CD14-positive monocyte (primary cell): ENCODE measurements at regions not wholly inside any gene's neighbourhood (a gene's known extent, or its start where the extent isn't known, plus 50 kb on each side); places are given as distances from the start of the nearest gene placed in this dataset.

Experiments used
- DNase-seq, 3 donors: peaks; one replicate each; pipeline ENCODE4 v3.0.0-alpha.2; 2011 to 2022
- H2AFZ ChIP-seq: 2 replicates; pipeline ENCODE4 v1.6.0; 2012; ENCODE audit warnings: mild to moderate bottlenecking, low read depth, low read length, inconsistent platforms; ENCODE audit not compliant: insufficient read depth, poor library complexity, severe bottlenecking
- H3K27ac ChIP-seq, 2 donors: 1 replicate in 1 of 2; 2 replicates in 1 of 2; pipeline ENCODE4 v1.5.1; 2012 to 2013; ENCODE audit warnings: low read length in 2 of 2, control low read depth in 1 of 2, inconsistent platforms in 1 of 2, low read depth in 1 of 2, mild to moderate bottlenecking in 1 of 2
- H3K27me3 ChIP-seq, 2 donors: one replicate each; pipeline versions ENCODE4 v1.6.0 to v1.6.1; 2011 to 2013; ENCODE audit warnings: low read length in 2 of 2; ENCODE audit not compliant: control insufficient read depth in 2 of 2, insufficient read depth in 2 of 2
- H3K36me3 ChIP-seq, 2 donors: replicated peaks in 1 of 2; 1 replicate in 1 of 2; 2 replicates in 1 of 2; pipeline versions ENCODE4 v1.5.1 to v1.6.1; 2012 to 2013; ENCODE audit warnings: low read length in 2 of 2, control low read depth in 1 of 2, inconsistent platforms in 1 of 2, mild to moderate bottlenecking in 1 of 2; ENCODE audit not compliant: insufficient read depth in 2 of 2, control insufficient read depth in 1 of 2
- H3K4me1 ChIP-seq, 2 donors: 1 replicate in 1 of 2; 2 replicates in 1 of 2; pipeline versions ENCODE4 v1.5.1 to v1.6.1; 2012 to 2013; ENCODE audit warnings: low read length in 2 of 2, control low read depth in 1 of 2, inconsistent platforms in 1 of 2, mild to moderate bottlenecking in 1 of 2, moderate library complexity in 1 of 2; ENCODE audit not compliant: insufficient read depth in 2 of 2, control insufficient read depth in 1 of 2
- H3K4me2 ChIP-seq: replicated peaks from 2 replicates; pipeline ENCODE3; 2012; ENCODE audit warnings: low read length, moderate library complexity, mild to moderate bottlenecking; ENCODE audit not compliant: poor library complexity, severe bottlenecking; ENCODE audit errors: extremely low read depth
- H3K4me3 ChIP-seq, 3 experiments: fragments of 200-600 bp in 1 of 3; sonication (generic) in 1 of 3; replicated peaks in 1 of 3; 1 replicate in 2 of 3; 2 replicates in 1 of 3; pipeline ENCODE4 v1.5.1; 2011 to 2013; ENCODE audit warnings: low read length in 3 of 3, mild to moderate bottlenecking in 3 of 3, control low read depth in 2 of 3, low read depth in 2 of 3, inconsistent platforms in 1 of 3, moderate library complexity in 1 of 3
- H3K79me2 ChIP-seq: 2 replicates; pipeline ENCODE4 v1.6.0; 2012; ENCODE audit warnings: mild to moderate bottlenecking, control low read depth, inconsistent platforms, low read length, moderate library complexity; ENCODE audit not compliant: insufficient read depth
- H3K9ac ChIP-seq: 2 replicates; pipeline ENCODE4 v1.6.0; 2017; ENCODE audit warnings: low read length, mild to moderate bottlenecking; ENCODE audit not compliant: insufficient read depth, poor library complexity, severe bottlenecking
- H3K9me3 ChIP-seq, 2 donors: replicated peaks in 1 of 2; 1 replicate in 1 of 2; 2 replicates in 1 of 2; pipeline versions ENCODE4 v1.5.1 to v1.6.1; 2012 to 2013; ENCODE audit warnings: low read length in 2 of 2, control low read depth in 1 of 2; ENCODE audit not compliant: control insufficient read depth in 1 of 2, insufficient read depth in 1 of 2
- H4K20me1 ChIP-seq: 2 replicates; pipeline ENCODE4 v1.6.0; 2012; ENCODE audit warnings: mild to moderate bottlenecking, low read length, control low read depth, moderate library complexity; ENCODE audit not compliant: insufficient read depth
- H3K27ac Mint-ChIP-seq, 7 donors: one replicate each; pipeline ENCODE4 v1.8.0; 2020; ENCODE audit warnings: mild to moderate bottlenecking in 7 of 7, mixed read lengths in 7 of 7, moderate library complexity in 6 of 7, inconsistent platforms in 2 of 7
- H3K27me3 Mint-ChIP-seq, 3 donors: one replicate each; pipeline ENCODE4 v1.8.0; 2021 to 2022; ENCODE audit warnings: low read depth in 3 of 3, mild to moderate bottlenecking in 3 of 3, mixed read lengths in 3 of 3, moderate library complexity in 3 of 3, inconsistent platforms in 1 of 3
- H3K36me3 Mint-ChIP-seq, 2 donors: one replicate each; pipeline ENCODE4 v1.8.0; 2020; ENCODE audit warnings: mixed read lengths in 2 of 2, inconsistent platforms in 1 of 2, mild to moderate bottlenecking in 1 of 2
- H3K4me1 Mint-ChIP-seq: one replicate; pipeline ENCODE4 v1.8.0; 2020; ENCODE audit warnings: mild to moderate bottlenecking, mixed read lengths
- H3K4me3 Mint-ChIP-seq, 2 donors: one replicate each; pipeline ENCODE4 v1.8.0; 2020; ENCODE audit warnings: mild to moderate bottlenecking in 2 of 2, mixed read lengths in 2 of 2, moderate library complexity in 1 of 2
- H3K9me3 Mint-ChIP-seq, 7 donors: one replicate each; pipeline ENCODE4 v1.8.0; 2020 to 2022; ENCODE audit warnings: mixed read lengths in 7 of 7, mild to moderate bottlenecking in 6 of 7, moderate library complexity in 6 of 7, inconsistent platforms in 2 of 7
- WGBS: methylation state at CpG from one replicate; pipeline ENCODE4 v1.1.5; 2013; ENCODE audit warnings: missing lambda C conversion rate; ENCODE audit not compliant: insufficient coverage; 5-methylcytosine and 5-hydroxymethylcytosine counted together
- intact Hi-C, 2 donors: fragments of 100-400 bp; cut with micrococcal nuclease; formaldehyde crosslinking; loops; one replicate each; pipeline versions ENCODE4 v1.15.0 to v1.15.1; 2023
- TF ChIP-seq, protein P1 (sequence below): fragments of 200-600 bp; IDR thresholded peaks from one replicate; pipeline ENCODE4 v1.8.0; 2022; ENCODE audit warnings: antibody characterized with exemption, mild to moderate bottlenecking

DNA sequence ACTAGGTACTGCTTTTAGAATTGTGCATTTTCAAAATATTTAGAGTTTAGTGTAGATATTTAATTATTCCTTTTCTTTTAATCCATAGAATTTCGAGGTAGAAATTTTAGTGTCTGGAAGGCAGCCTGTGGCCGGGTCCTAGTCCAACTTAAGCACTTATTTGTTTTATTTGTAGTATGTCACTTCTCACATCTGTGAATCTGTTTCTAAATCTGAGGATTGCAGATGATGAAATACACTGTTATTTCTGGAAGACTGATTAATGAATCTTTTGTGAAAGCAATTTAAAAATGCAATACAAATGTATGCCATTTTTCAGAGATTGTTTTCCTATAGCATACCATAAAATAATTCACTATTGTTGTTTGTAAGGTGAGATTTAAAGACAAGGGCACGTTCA, 483.9 kb upstream of the TRIB2 start:
- H3K4me1 Mint-ChIP-seq, result no peaks in the 10 kb centered on the region
- intact Hi-C loops, result no loop called here
- peaks cover 0 to 2% (median 2%) of the 10 kb centered on the region in 3 donors for H3K27me3 Mint-ChIP-seq
- H3K27ac Mint-ChIP-seq, result no peak overlapping the region
- H3K27ac ChIP-seq, result no peak overlapping the region
- no peak overlapping the region for H3K9ac ChIP-seq
- H3K4me3 ChIP-seq, result no peak overlapping the region
- no peaks in the 10 kb centered on the region for H3K36me3 Mint-ChIP-seq
- H3K4me3 Mint-ChIP-seq, result no peak overlapping the region
- no peaks in the 10 kb centered on the region for H3K9me3 ChIP-seq
- H3K9me3 Mint-ChIP-seq, result peaks cover 0 to 7% (median 0%) of the 10 kb centered on the region in 7 donors
- H4K20me1 ChIP-seq, result no peaks in the 10 kb centered on the region
- H3K4me1 ChIP-seq, result no peaks in the 10 kb centered on the region
- WGBS, result no CpG with 5 or more reads among the region's 3 CpGs
- no peaks in the 10 kb centered on the region for H3K27me3 ChIP-seq
- H3K79me2 ChIP-seq, result no peaks in the 10 kb centered on the region
- TF ChIP-seq, protein P1, sequence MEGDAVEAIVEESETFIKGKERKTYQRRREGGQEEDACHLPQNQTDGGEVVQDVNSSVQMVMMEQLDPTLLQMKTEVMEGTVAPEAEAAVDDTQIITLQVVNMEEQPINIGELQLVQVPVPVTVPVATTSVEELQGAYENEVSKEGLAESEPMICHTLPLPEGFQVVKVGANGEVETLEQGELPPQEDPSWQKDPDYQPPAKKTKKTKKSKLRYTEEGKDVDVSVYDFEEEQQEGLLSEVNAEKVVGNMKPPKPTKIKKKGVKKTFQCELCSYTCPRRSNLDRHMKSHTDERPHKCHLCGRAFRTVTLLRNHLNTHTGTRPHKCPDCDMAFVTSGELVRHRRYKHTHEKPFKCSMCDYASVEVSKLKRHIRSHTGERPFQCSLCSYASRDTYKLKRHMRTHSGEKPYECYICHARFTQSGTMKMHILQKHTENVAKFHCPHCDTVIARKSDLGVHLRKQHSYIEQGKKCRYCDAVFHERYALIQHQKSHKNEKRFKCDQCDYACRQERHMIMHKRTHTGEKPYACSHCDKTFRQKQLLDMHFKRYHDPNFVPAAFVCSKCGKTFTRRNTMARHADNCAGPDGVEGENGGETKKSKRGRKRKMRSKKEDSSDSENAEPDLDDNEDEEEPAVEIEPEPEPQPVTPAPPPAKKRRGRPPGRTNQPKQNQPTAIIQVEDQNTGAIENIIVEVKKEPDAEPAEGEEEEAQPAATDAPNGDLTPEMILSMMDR, result no peak
- no peak overlapping the region for H3K4me2 ChIP-seq
- H3K36me3 ChIP-seq, result no peaks in the 10 kb centered on the region
- no peak overlapping the region for H2AFZ ChIP-seq
- no peak for DNase-seq

DNA sequence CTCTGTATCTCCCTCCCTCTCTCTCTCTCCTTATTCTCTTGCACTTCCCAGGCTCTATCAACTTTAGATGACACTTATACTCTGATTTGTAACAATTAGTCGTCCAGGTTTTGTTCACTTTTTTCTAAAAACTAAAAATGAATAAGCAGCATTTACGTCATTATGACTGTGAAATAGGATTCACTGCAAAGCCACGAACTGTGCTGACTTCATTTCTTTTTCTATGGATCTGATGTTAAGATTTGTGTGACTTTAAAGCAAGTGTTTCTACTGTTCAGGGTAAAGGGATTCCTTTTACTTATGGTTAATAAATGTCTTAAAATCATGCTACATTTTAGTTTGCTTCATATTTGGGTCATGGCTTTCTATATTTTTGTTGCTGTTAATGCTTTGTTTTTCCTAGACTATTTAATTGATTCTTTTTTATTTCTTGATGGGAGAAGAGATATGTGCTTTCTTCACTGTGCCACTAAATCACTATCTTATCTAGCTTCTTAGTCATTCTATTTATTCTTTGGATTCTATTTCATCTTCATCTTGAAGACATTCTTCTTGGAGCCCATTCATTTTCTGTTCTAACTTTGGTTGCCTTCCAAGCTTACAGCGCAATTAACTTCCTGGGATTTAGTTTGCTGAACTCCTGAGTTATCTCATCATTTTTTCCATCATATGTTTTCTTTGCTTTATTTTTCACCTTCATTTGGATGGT, 480.4 kb upstream of the TRIB2 start:
- H3K4me2 ChIP-seq, result no peak overlapping the region
- H3K9me3 Mint-ChIP-seq, result peaks cover 0 to 3% (median 1%) of the 10 kb centered on the region in 7 donors

More for the DNA sequence above, 480.4 kb upstream of the TRIB2 start:
- Histone ChIP-seq H3K4me1 (no peaks in the 10 kb centered on the region), H3K79me2 (no peaks in the 10 kb centered on the region), H3K27ac (no peak overlapping the region), H3K9me3 (no peaks in the 10 kb centered on the region), H3K9ac (no peak overlapping the region), H4K20me1 (no peaks in the 10 kb centered on the region), H3K27me3 (no peaks in the 10 kb centered on the region), H3K4me3 (no peak overlapping the region), H3K36me3 (no peaks in the 10 kb centered on the region), H2AFZ (no peak overlapping the region)
- WGBS, result 42% methylated on average over 2 of the region's 4 CpGs
- intact Hi-C loops, result no loop called here
- no peak overlapping the region for H3K27ac Mint-ChIP-seq
- no peaks in the 10 kb centered on the region for H3K4me1 Mint-ChIP-seq
- no peak for DNase-seq
- no peak overlapping the region for H3K4me3 Mint-ChIP-seq
- no peaks in the 10 kb centered on the region for H3K36me3 Mint-ChIP-seq
- H3K27me3 Mint-ChIP-seq, result peaks cover 0 to 3% (median 2%) of the 10 kb centered on the region in 3 donors
- TF ChIP-seq, protein P1, result no peak
